ENCODE measurements at regions not wholly inside any gene's neighbourhood (a gene's known extent, or its start where the extent isn't known, plus 50 kb on each side); places are given as distances from the start of the nearest gene placed in this dataset.

- H3K9me3 Mint-ChIP-seq, result peaks cover 4% of the 10 kb centered on the region; the same call in 1 of the 2 replicates
- H3K4me3 Mint-ChIP-seq, result no peak overlapping the region
- H3K4me1 Mint-ChIP-seq (ENCODE audit: low read depth), result no peaks in the 10 kb centered on the region
- H3K27me3 Mint-ChIP-seq (ENCODE audit: insufficient read depth), result no peaks in the 10 kb centered on the region
- no peak for TF ChIP-seq CTCF (IDR thresholded peaks at IDR 0.05)
- H3K27ac Mint-ChIP-seq, result no peak overlapping the region
- DNase-seq, result no peak
- H3K36me3 Mint-ChIP-seq (ENCODE audit: low read depth), result no peaks in the 10 kb centered on the region
These were observed 124.0 kb upstream of the POF1B start for GRCh38 chrX:85503258-85504158.

- no peak for TF ChIP-seq CTCF (IDR thresholded peaks at IDR 0.05)
- Mint-ChIP-seq H3K4me1 (ENCODE audit: low read depth) (no peaks in the 10 kb centered on the region), H3K4me3 (no peak overlapping the region), H3K36me3 (ENCODE audit: low read depth) (no peaks in the 10 kb centered on the region), H3K27me3 (ENCODE audit: insufficient read depth) (no peaks in the 10 kb centered on the region), H3K9me3 (peaks cover 4% of the 10 kb centered on the region; the same call in 1 of the 2 replicates), H3K27ac (no peak overlapping the region)
- DNase-seq, result no peak
These were observed 121.9 kb upstream of the POF1B start for GRCh38 chrX:85501349-85501748.

GRCh38 chrX:85499400-85499799 lies 119.9 kb upstream of the POF1B start:
- H3K27me3 Mint-ChIP-seq (ENCODE audit: insufficient read depth), result no peaks in the 10 kb centered on the region
- H3K9me3 Mint-ChIP-seq, result peaks cover 4% of the 10 kb centered on the region; the same call in 1 of the 2 replicates
- H3K27ac Mint-ChIP-seq, result no peak overlapping the region
- DNase-seq, result no peak
- no peak overlapping the region for H3K4me3 Mint-ChIP-seq
- H3K36me3 Mint-ChIP-seq (ENCODE audit: low read depth), result no peaks in the 10 kb centered on the region
- no peak for TF ChIP-seq CTCF (IDR thresholded peaks at IDR 0.05)
- no peaks in the 10 kb centered on the region for H3K4me1 Mint-ChIP-seq (ENCODE audit: low read depth)

- DNase-seq, result no peak
- H3K27ac Mint-ChIP-seq, result no peak overlapping the region
- peaks cover 9% of the 10 kb centered on the region for H3K9me3 Mint-ChIP-seq
- TF ChIP-seq CTCF (IDR thresholded peaks at IDR 0.05), result no peak
- no peak overlapping the region for H3K4me3 Mint-ChIP-seq
- H3K36me3 Mint-ChIP-seq (ENCODE audit: low read depth), result no peaks in the 10 kb centered on the region
- no peaks in the 10 kb centered on the region for H3K27me3 Mint-ChIP-seq (ENCODE audit: insufficient read depth)
- no peaks in the 10 kb centered on the region for H3K4me1 Mint-ChIP-seq (ENCODE audit: low read depth)
These were observed 114.4 kb upstream of the POF1B start for GRCh38 chrX:85493821-85494220.

GRCh38 chrX:85454295-85454694 lies 74.8 kb upstream of the POF1B start:
- Mint-ChIP-seq H3K27me3 (ENCODE audit: insufficient read depth) (no peaks in the 10 kb centered on the region), H3K4me1 (ENCODE audit: low read depth) (no peaks in the 10 kb centered on the region), H3K4me3 (no peak overlapping the region), H3K36me3 (ENCODE audit: low read depth) (no peaks in the 10 kb centered on the region), H3K27ac (no peak overlapping the region), H3K9me3 (no peaks in the 10 kb centered on the region; the same call in 1 of the 2 replicates)
- no peak for DNase-seq
- TF ChIP-seq CTCF (IDR thresholded peaks at IDR 0.05), result no peak

Measured in HFFc6 (cell line).